ENCODE measurements at regions not wholly inside any gene's neighbourhood (a gene's known extent, or its start where the extent isn't known, plus 50 kb on each side); places are given as distances from the start of the nearest gene placed in this dataset.
A peak's percentile ranks its signal among the peaks of the same experiment; 100 is the strongest.

GRCh38 chr13:31853643-31854326 lies 114.5 kb downstream of the RXFP2 start:
- DNase-seq (ENCODE audit: low spot score) = no peak

GRCh38 chr13:31859571-31859970 lies 120.2 kb downstream of the RXFP2 start:
- no peak for DNase-seq (ENCODE audit: low spot score)

GRCh38 chr13:31860002-31860401 lies 120.7 kb downstream of the RXFP2 start:
- DNase-seq (ENCODE audit: low spot score) = peak; percentile 64

- no peak for DNase-seq (ENCODE audit: low spot score)
Measured at GRCh38 chr13:31862828-31863227, 123.5 kb downstream of the RXFP2 start.

GRCh38 chr13:31864307-31864706 lies 125.0 kb downstream of the RXFP2 start:
- DNase-seq (ENCODE audit: low spot score) = no peak

- no peak for DNase-seq (ENCODE audit: low spot score)
Measured at GRCh38 chr13:31866099-31866498, 126.8 kb downstream of the RXFP2 start.

GRCh38 chr13:31867709-31868108 lies 128.4 kb downstream of the RXFP2 start:
- no peak for DNase-seq (ENCODE audit: low spot score)

GRCh38 chr13:31869582-31869981 lies 130.3 kb downstream of the RXFP2 start:
- DNase-seq (ENCODE audit: low spot score) = no peak

- DNase-seq (ENCODE audit: low spot score) = no peak
Measured at GRCh38 chr13:31870511-31870910, 131.2 kb downstream of the RXFP2 start.

- DNase-seq (ENCODE audit: low spot score) = no peak
Measured at GRCh38 chr13:31873145-31873544, 133.8 kb downstream of the RXFP2 start.

- no peak for DNase-seq (ENCODE audit: low spot score)
Measured at GRCh38 chr13:31875134-31875533, 135.8 kb downstream of the RXFP2 start.

GRCh38 chr13:31878052-31878451 lies 138.7 kb downstream of the RXFP2 start:
- DNase-seq (ENCODE audit: low spot score) = no peak

GRCh38 chr13:31878495-31878894 lies 139.2 kb downstream of the RXFP2 start:
- DNase-seq (ENCODE audit: low spot score) = no peak

- DNase-seq (ENCODE audit: low spot score) = no peak
Measured at GRCh38 chr13:31878955-31879354, 139.6 kb downstream of the RXFP2 start.

GRCh38 chr13:31880851-31881494 lies 141.6 kb downstream of the RXFP2 start:
- DNase-seq (ENCODE audit: low spot score) = no peak

GRCh38 chr13:31881495-31881882 lies 142.2 kb downstream of the RXFP2 start:
- DNase-seq (ENCODE audit: low spot score) = no peak

- no peak for DNase-seq (ENCODE audit: low spot score)
Measured at GRCh38 chr13:31882794-31883193, 143.5 kb downstream of the RXFP2 start.

- DNase-seq (ENCODE audit: low spot score) = no peak
Measured at GRCh38 chr13:31884556-31884955, 145.2 kb downstream of the RXFP2 start.

- no peak for DNase-seq (ENCODE audit: low spot score)
Measured at GRCh38 chr13:31885994-31886393, 145.6 kb upstream of the FRY start.

- DNase-seq (ENCODE audit: low spot score) = no peak
Measured at GRCh38 chr13:31887286-31887685, 144.3 kb upstream of the FRY start.

GRCh38 chr13:31890946-31891345 lies 140.6 kb upstream of the FRY start:
- DNase-seq (ENCODE audit: low spot score) = no peak

- no peak for DNase-seq (ENCODE audit: low spot score)
Measured at GRCh38 chr13:31891472-31891871, 140.1 kb upstream of the FRY start.

GRCh38 chr13:31894931-31895330 lies 136.6 kb upstream of the FRY start:
- no peak for DNase-seq (ENCODE audit: low spot score)

GRCh38 chr13:31895691-31896090 lies 135.9 kb upstream of the FRY start:
- no peak for DNase-seq (ENCODE audit: low spot score)

All from Ammon's horn (tissue), 1 donor.